IMR-90 (cell line): ENCODE measurements at regions not wholly inside any gene's neighbourhood (a gene's known extent, or its start where the extent isn't known, plus 50 kb on each side); places are given as distances from the start of the nearest gene placed in this dataset.

Source experiments
- ATAC-seq: fragments of 200-7000 bp; cut with Tn5 transposase; 2 replicates; pipeline ENCODE4 v1.9.1; 2020; ENCODE audit warnings: low read depth, mild to moderate bottlenecking, moderate library complexity
- BruUV-seq: library from RNA; stranded (reverse); fragments of 400-500 nt; replicated peaks from 2 replicates; lab custom pipeline; 2021; lab: Mats Ljungman, UMichigan
- CTCF ChIA-PET: fragments of 300-600 bp; formaldehyde crosslinking; extraction: SDS; loops from one replicate; lab custom pipeline; 2021; ENCODE audit warnings: antibody characterized with exemption; lab: Yijun Ruan, JAX
- POLR2A ChIA-PET: fragments of 300-600 bp; sonication (Branson Sonifier 250); formaldehyde crosslinking; loops from one replicate; lab custom pipeline; 2022; ENCODE audit warnings: antibody characterized with exemption; ENCODE audit not compliant: unreplicated experiment; lab: Charles Lee
- DNase-seq: peaks from one replicate; pipeline ENCODE4 v3.0.0; 2013
- H2AFZ ChIP-seq: replicated peaks from 2 replicates; pipeline ENCODE3; 2013; ENCODE audit warnings: low read length, mild to moderate bottlenecking; ENCODE audit not compliant: poor library complexity
- H2AK5ac ChIP-seq: 2 replicates; pipeline ENCODE4 v1.6.1; 2013; ENCODE audit warnings: low read depth, low read length, inconsistent platforms
- H2AK9ac ChIP-seq: replicated peaks from 2 replicates; pipeline ENCODE3; 2013; ENCODE audit warnings: mild to moderate bottlenecking, low read depth, low read length, moderate library complexity; ENCODE audit not compliant: poor library complexity
- H2BK120ac ChIP-seq: 2 replicates; pipeline ENCODE4 v1.6.1; 2013; ENCODE audit warnings: low read depth, low read length, inconsistent platforms
- H2BK15ac ChIP-seq: 3 replicates; pipeline ENCODE4 v1.6.1; 2013; ENCODE audit warnings: low read depth, low read length, inconsistent platforms
- H2BK20ac ChIP-seq: 2 replicates; pipeline ENCODE4 v1.6.1; 2013; ENCODE audit warnings: low read depth, mild to moderate bottlenecking, inconsistent platforms, low read length, moderate library complexity
- H2BK5ac ChIP-seq: 2 replicates; pipeline ENCODE4 v1.6.1; 2013; ENCODE audit warnings: mild to moderate bottlenecking, low read depth, low read length, inconsistent platforms; ENCODE audit not compliant: poor library complexity, severe bottlenecking
- H3K14ac ChIP-seq: replicated peaks from 2 replicates; pipeline ENCODE4 v1.6.1; 2013; ENCODE audit warnings: low read depth, low read length, inconsistent platforms
- H3K18ac ChIP-seq: 2 replicates; pipeline ENCODE4 v1.6.1; 2013; ENCODE audit warnings: low read depth, low read length, control low read depth
- H3K23ac ChIP-seq: 2 replicates; pipeline ENCODE4 v1.6.1; 2013; ENCODE audit warnings: low read depth, low read length, inconsistent platforms
- H3K27ac ChIP-seq: 2 replicates; pipeline ENCODE4 v1.5.1; 2013; ENCODE audit warnings: mild to moderate bottlenecking, control low read depth, low read length; ENCODE audit not compliant: insufficient read depth
- H3K27me3 ChIP-seq: 2 replicates; pipeline ENCODE4 v1.6.1; 2013; ENCODE audit warnings: low read length; ENCODE audit not compliant: control insufficient read depth, insufficient read depth
- H3K36me3 ChIP-seq: 2 replicates; pipeline ENCODE4 v1.6.1; 2013; ENCODE audit warnings: low read length, mixed read lengths; ENCODE audit not compliant: control insufficient read depth, insufficient read depth
- H3K4ac ChIP-seq: 2 replicates; pipeline ENCODE4 v1.6.1; 2013; ENCODE audit warnings: low read depth, low read length, inconsistent platforms
- H3K4me1 ChIP-seq: 2 replicates; pipeline ENCODE4 v1.6.1; 2013; ENCODE audit warnings: low read length, mixed read lengths; ENCODE audit not compliant: control insufficient read depth, insufficient read depth
- H3K4me2 ChIP-seq: 2 replicates; pipeline ENCODE4 v1.6.1; 2013; ENCODE audit warnings: low read depth, mild to moderate bottlenecking, control low read depth, low read length, moderate library complexity
- H3K4me3 ChIP-seq: 2 replicates; pipeline ENCODE4 v1.5.1; 2013; ENCODE audit warnings: low read depth, mild to moderate bottlenecking, control low read depth, low read length, moderate library complexity; ENCODE audit not compliant: insufficient read depth
- H3K56ac ChIP-seq: 2 replicates; pipeline ENCODE4 v1.6.1; 2013; ENCODE audit warnings: low read length, inconsistent platforms; ENCODE audit not compliant: insufficient read depth; ENCODE audit errors: extremely low read depth
- H3K79me1 ChIP-seq, 2 experiments: 2 replicates each; pipeline ENCODE4 v1.6.1; 2013; ENCODE audit warnings: low read length in 2 of 2, inconsistent platforms in 1 of 2, low read depth in 1 of 2
- H3K9ac ChIP-seq: 2 replicates; pipeline ENCODE4 v1.6.1; 2013; ENCODE audit warnings: low read depth, low read length, control low read depth
- H3K9me1 ChIP-seq: 2 replicates; pipeline ENCODE4 v1.6.1; 2013; ENCODE audit warnings: low read length, inconsistent platforms; ENCODE audit not compliant: insufficient read depth
- H3K9me3 ChIP-seq: 2 replicates; pipeline ENCODE4 v1.6.1; 2013; ENCODE audit warnings: low read length; ENCODE audit not compliant: control insufficient read depth, insufficient read depth
- H4K20me1 ChIP-seq: 2 replicates; pipeline ENCODE4 v1.6.1; 2013; ENCODE audit warnings: low read length, inconsistent platforms; ENCODE audit not compliant: insufficient read depth
- H4K5ac ChIP-seq: 2 replicates; pipeline ENCODE4 v1.6.1; 2013; ENCODE audit warnings: mild to moderate bottlenecking, low read depth, low read length, control low read depth
- H4K8ac ChIP-seq, 2 experiments: 2 replicates each; pipeline ENCODE4 v1.6.1; 2013; ENCODE audit warnings: low read depth in 2 of 2, low read length in 2 of 2, control low read depth in 1 of 2, inconsistent platforms in 1 of 2
- H4K91ac ChIP-seq: 2 replicates; pipeline ENCODE4 v1.6.1; 2013; ENCODE audit warnings: low read depth, low read length, inconsistent platforms; ENCODE audit not compliant: insufficient read depth
- MAFK ChIP-seq: IDR thresholded peaks from 2 replicates; pipeline ENCODE4 v1.6.1; 2012; ENCODE audit warnings: low read depth, low read length, improper control_type of control experiment
- POLR2A ChIP-seq: IDR thresholded peaks from 2 replicates; pipeline ENCODE4 v1.6.1; 2012; ENCODE audit warnings: mild to moderate bottlenecking, low read depth, low read length
- WGBS, 2 experiments: methylation state at CpG; one replicate each; pipeline versions ENCODE4 v1.1.5 to v1.1.7; 2013; ENCODE audit warnings: missing lambda C conversion rate in 2 of 2; ENCODE audit not compliant: insufficient read length in 1 of 2; ENCODE audit errors: extremely low coverage in 2 of 2; 5-methylcytosine and 5-hydroxymethylcytosine counted together
- dilution Hi-C: fragments of 300-500 bp; cut with HindIII; formaldehyde crosslinking; loops from one replicate; pipeline ENCODE4 v1.14.3; 2018; ENCODE audit warnings: low sequenced_read_pairs; ENCODE audit not compliant: unreplicated experiment
- in situ Hi-C: fragments of 300-500 bp; cut with MboI; formaldehyde crosslinking; loops from 3 replicates; pipeline ENCODE4 v1.14.3; 2019; ENCODE audit warnings: low sequenced_read_pairs, inconsistent platforms, mixed read lengths
- intact Hi-C: fragments of 100-400 bp; cut with micrococcal nuclease; formaldehyde crosslinking; loops from 2 replicates; pipeline ENCODE4 v1.10.0; 2022

DNA sequence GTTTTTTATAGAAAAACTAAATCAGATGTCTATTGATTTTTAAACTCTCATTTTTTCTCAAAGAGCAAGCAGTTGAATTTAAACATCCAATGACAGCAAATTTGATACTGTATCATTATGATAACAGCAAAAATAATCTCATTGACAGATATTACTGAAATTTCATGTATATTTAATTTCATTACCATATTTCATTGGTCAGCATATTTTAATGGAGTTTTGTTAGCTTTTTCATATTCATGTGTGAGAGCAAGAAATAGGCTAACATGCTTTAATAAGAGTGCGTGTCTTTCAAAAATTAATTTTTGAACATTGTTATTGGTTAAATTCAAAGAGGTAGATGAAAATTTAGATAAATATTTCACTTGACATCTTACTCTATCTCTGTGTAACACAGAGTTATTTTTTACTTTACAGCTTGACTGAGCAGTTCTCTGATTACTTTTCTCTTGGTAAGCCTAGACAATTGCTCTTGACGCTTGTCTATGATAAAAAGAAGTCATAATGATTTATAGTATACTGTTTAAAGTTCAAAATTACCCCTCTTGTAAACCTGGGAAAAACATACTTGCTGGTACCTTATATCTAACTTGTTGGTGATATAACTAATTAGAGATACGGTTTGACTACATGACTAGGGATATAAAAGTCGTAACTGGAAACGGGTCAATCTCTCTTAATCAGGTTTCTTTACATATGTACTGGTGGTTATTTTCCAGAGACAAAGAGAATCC is 732.3 kb upstream of the NCAM2 start:
- no TSS peak for BruUV-seq

More for the DNA sequence above, 732.3 kb upstream of the NCAM2 start:
- TF ChIP-seq POLR2A (no peak), MAFK (peak; percentile 69; the same call in 1 of the 2 replicates)
- Histone ChIP-seq H2BK20ac (no peak overlapping the region), H3K9me3 (peaks cover 3% of the 10 kb centered on the region; the same call in 1 of the 2 replicates), H2AK5ac (no peak overlapping the region), H3K27ac (no peak overlapping the region), H3K18ac (no peak overlapping the region), H3K23ac (no peak overlapping the region), H3K4me3 (no peak overlapping the region), H3K4ac (no peak overlapping the region), H4K8ac (no peak overlapping the region), H2AK9ac (no peak overlapping the region), H3K14ac (no peak overlapping the region), H4K20me1 (no peaks in the 10 kb centered on the region), H3K56ac (no peak overlapping the region), H4K91ac (no peak overlapping the region), H3K4me2 (no peak overlapping the region), H3K9ac (no peak overlapping the region), H2BK120ac (no peak overlapping the region), H2BK5ac (no peak overlapping the region), H2AFZ (no peak overlapping the region), H3K27me3 (no peaks in the 10 kb centered on the region), H3K79me1 (no peaks in the 10 kb centered on the region), H3K36me3 (no peaks in the 10 kb centered on the region), H3K4me1 (no peaks in the 10 kb centered on the region), H3K9me1 (no peaks in the 10 kb centered on the region), H4K5ac (no peak overlapping the region), H2BK15ac (no peak overlapping the region)
- ATAC-seq (no peak), DNase-seq (no peak)
- WGBS, 2 experiments: no CpG with 5 or more reads among the region's 5 CpGs
- intact Hi-C loops: no loop called here
- dilution Hi-C loops: no loop called here
- ChIA-PET POLR2A (no interaction called here), CTCF (no interaction called here)
- in situ Hi-C loops: no loop called here
